ENCODE measurements at regions not wholly inside any gene's neighbourhood (a gene's known extent, or its start where the extent isn't known, plus 50 kb on each side); places are given as distances from the start of the nearest gene placed in this dataset.

DNA sequence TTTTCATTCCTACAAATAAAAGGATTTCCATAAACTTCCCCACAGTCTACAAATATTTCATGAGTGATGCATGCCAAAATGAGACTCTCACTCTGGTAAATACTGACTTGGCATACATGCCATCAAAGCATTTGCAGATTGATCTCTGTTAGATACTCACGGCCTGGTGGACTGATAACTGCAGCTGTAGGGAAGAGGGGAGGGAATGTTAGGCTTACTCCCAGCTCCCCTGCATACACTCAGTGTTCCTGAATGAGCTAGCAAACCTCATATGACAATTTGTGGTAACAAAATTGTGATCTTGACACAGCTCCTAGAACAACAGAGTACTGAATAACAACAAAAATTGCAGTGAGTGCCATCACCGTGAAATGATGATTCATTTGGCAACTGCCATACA lies 435.3 kb downstream of the NR2F1-AS1 start:
- DNase-seq (ENCODE audit: extremely low read depth in 1 of 11, low read depth in 9 of 11, low spot score in 4 of 11) = no peak

DNA sequence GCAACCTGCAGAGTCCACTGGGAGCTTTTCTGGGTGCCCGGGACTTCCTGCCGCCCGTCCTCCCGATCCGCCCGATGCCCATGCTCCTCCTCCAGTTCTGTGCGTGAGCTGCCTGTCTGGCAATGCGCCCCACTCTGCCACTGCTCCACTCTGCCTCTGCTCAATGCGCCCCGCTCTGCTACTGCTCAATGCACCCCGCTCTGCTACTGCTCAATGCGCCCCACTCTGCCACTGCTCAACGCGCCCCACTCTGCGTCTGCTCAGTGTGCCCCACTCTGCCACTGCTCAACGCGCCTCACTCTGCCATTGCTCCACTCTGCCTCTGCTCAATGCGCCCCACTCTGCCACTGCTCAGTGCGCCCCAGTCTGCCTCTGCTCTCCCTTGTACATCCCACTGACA lies 436.0 kb downstream of the NR2F1-AS1 start:
- DNase-seq (ENCODE audit: extremely low read depth in 1 of 11, low read depth in 9 of 11, low spot score in 4 of 11) = no peak

DNA sequence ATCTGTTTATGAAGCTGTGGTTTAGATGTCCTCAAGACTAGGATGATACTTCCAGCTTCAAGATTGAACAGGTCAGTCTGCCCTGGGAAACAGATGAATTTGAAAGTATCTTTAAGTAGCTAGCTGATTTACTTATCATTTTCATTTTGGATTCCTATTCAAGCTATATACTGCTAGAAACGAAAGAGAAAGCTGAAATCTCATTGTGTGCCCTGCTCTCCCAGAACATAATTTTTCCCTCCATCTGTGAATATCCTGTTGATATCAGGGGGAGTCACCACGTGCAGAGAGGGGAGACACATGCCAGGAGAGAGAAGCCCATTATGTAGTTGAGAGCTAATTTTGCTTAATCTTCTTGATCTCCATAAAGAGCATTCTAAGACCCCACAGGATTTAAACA lies 439.1 kb downstream of the NR2F1-AS1 start:
- no peak for DNase-seq (ENCODE audit: extremely low read depth in 1 of 11, low read depth in 9 of 11, low spot score in 4 of 11)

DNA sequence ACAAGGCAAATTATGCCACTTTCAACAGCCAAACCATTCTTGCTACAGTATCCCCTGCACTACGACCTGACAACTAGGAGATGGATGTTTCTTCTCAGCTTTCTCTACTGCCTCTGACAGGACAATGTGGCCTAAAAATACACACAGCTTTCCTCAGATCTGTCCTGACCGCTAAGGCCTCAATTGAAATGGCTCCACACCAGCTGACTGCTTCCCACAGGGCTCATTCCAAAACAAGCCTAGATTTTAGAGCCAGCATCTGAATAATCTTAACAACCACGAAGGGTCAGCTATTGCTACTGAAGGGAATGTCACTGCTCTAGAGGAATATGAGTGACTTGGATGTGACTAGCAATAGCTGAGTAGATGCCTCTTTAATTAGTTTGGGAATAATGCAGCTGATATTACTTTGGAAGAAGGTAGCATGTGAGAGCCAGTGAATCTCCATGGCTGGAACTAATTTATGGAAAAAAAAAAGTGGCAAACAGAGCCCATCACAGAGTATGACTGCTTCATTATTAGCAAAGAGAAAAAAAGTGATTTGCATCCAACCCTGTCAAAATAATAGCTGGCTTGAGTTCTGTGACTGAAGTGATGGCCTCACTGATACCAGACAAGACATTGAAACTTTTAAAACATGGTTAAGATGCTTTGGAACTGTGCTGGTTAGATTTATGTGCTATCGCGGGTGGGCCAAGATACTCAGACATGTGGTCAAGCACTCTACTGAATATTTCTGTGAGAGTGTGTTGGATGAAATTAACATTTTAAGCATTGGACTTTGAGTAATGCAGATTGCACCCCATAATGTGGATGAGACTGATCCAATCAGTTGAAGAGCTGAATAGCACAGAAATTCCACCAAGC lies 450.2 kb downstream of the NR2F1-AS1 start:
- DNase-seq (ENCODE audit: extremely low read depth in 1 of 11, low read depth in 9 of 11, low spot score in 4 of 11) = no peak

DNA sequence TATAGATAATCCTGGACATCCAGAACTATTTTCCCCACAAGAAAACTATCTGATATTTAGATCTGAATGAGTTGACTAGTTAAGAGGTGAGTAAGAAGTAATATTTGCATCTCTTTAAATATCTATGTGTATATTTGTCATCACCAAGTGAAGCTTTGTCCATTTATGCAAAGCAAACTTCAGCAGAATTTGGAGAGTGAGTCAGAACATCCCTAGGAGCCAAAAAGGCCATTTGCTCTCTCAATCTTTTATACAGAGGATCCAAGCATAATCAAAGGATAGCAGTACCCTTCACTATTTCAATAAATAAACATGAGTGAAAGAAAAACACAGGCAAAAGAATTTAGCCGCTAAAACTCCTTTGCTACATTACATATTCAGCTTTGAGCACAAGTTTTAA lies 454.4 kb downstream of the NR2F1-AS1 start:
- no peak for DNase-seq (ENCODE audit: extremely low read depth in 1 of 11, low read depth in 9 of 11, low spot score in 4 of 11)

DNA sequence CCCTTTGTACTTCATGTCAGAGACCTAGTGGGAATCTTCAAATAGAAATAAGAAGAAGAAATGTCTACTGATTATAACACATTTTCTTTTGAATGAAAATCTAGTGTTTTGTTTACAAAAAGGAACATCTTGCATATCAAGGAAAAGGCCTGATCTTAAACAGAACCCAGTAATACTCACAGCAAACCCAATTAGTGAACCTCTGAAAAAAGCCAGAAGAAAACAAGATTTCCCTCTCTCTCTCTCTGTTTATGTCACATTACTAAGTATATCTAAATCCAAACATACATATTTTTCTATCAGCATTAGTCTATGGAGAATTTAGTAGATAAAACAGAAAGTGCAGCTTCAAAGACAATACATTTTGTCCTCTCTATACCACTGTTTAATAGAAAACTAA lies 457.9 kb downstream of the NR2F1-AS1 start:
- no peak for DNase-seq (ENCODE audit: extremely low read depth in 1 of 11, low read depth in 9 of 11, low spot score in 4 of 11)

DNA sequence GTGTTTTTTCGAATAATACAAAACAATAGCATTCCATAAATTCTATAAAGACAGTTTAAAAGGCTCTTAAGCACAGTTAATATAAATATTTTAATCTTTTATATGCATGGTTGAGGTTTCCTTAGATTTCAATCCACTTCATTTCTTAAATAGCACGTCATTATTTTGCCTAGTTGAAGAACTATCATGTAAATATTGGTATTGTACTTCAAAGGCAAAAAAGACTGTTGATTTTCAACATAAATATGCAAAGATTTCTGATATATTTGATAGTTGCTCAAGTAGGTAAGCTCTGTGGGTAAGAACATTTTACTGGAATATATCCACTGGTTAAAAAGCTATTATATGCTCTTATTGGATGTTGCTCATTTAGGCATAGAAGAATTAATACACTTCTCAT lies 458.6 kb downstream of the NR2F1-AS1 start:
- no peak for DNase-seq (ENCODE audit: extremely low read depth in 1 of 11, low read depth in 9 of 11, low spot score in 4 of 11)

DNA sequence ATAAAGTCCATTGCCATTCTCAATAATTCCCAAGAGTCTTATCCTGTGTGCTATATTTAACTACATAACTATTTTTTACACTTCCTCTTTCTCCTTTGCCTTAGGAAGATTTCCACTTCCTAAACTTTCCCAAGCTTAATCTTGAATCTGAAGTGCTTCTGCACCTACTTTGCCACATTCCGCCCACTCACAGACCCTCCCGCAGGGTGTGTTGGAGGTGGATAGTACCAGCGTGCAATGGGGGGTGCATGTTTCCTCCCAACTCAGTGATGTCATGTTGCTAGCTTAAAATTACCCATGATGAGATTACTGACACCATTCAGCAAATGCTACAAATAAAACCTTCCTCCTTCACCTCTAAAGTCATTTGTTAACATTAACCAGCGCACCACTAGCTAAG lies 460.2 kb downstream of the NR2F1-AS1 start:
- DNase-seq (ENCODE audit: extremely low read depth in 1 of 11, low read depth in 9 of 11, low spot score in 4 of 11) = no peak

DNA sequence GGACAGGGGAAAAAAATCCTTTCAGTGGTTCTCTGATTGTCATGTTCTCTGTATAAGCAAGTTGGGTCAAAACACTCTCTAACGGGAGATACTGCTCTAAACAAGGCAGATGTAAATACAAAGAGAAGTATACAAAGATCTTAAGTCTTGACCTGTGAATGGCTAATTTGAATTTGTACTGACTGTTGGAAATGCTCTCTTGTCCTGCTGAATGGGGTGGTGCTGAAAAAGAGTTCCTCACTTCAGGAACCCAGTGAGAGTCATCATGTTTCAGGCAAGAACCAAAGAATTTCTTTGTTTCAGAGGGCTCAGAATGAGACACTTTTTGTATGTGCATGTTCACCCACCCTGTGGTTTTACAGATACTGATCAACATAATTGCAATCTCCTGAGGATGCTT lies 461.0 kb downstream of the NR2F1-AS1 start:
- no peak for DNase-seq (ENCODE audit: extremely low read depth in 1 of 11, low read depth in 9 of 11, low spot score in 4 of 11)

DNA sequence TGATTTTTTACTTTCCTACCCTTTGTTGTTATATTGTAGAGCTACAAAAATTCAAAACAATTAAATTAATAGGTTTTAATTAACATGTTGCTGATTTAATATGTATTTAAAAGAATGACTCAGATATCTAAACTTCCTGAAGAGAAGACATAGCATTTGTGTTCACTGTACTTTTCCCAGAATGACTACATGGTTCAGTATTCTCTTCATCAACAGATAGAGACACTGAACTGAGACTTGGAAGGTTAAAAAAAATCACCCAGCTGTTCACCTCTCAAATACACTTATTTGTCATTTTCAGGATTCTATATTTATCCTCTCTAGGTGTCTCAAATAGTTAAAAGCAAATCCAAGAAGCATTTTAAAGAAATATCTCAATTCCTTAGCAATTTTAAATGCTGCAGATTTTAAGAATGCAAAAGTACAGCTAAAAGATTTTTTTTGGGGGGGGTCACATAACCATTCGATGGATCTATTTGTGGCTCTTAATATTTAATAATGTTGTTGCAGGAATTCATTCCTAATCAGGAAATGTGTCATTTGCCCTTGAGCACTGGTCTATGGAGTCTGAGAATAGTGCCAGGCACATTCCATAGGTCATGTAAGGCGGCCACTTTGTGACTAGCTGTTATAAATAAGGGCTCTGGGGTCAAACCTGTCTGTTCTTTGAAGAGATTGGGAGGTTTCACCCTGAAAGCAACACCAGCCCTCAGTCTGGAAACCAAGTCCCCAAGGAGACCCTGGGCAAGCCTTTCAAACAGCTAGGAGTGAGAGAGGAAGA lies 463.1 kb downstream of the NR2F1-AS1 start:
- no peak for DNase-seq (ENCODE audit: extremely low read depth in 1 of 11, low read depth in 9 of 11, low spot score in 4 of 11)

DNA sequence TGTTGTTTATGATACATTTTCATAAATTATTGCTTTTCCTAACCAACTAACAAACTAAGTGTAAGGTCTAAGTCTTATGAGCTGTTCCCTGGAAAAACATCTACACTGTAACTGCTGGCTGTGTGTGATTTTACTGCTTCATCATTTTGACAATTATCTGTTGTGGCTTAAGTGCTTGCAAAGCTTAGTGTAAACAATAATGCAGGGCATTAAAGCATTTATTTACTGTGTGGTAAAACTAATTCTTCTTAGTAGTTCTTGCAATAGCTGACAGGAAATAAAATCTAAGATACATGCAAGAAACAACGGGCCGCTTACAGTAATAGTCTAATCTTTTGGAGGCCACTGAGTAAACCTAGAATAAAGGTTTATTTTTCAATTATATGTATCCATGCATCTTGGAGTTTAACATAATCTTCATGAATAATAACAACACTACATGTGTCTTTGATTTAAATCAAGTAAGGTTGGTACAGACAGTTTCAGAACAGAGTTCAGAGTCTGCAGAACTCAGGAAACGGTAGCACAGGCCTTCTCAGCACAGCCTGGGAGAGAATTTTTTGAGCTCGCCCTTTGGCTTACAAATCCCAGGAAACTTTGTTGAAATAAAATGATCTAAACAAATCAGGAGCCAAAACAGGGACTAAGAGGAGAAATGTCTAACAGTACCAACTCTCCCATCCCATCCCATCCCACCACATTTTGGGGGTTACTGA lies 473.1 kb downstream of the NR2F1-AS1 start:
- no peak for DNase-seq (ENCODE audit: extremely low read depth in 1 of 11, low read depth in 9 of 11, low spot score in 4 of 11)

DNA sequence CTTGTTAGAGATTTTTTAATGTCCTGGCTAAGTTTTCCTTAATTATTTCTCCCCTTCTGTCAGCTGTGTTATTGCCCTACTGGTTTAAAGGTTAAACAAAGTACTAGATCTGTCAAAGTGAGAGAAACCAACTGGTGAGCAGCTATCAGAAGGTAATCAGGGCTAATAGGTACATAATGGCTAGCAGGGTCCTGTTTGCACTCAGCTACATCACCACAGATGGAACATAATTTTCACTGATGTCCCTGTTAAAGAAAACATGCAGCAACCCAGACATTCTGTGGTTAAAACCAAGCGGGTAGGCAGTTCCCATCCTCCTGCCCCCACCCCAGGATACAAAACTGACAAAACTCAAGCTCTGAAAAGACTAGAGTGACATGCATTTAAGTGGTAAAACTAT lies 473.9 kb downstream of the NR2F1-AS1 start:
- DNase-seq (ENCODE audit: extremely low read depth in 1 of 11, low read depth in 9 of 11, low spot score in 4 of 11) = no peak

DNA sequence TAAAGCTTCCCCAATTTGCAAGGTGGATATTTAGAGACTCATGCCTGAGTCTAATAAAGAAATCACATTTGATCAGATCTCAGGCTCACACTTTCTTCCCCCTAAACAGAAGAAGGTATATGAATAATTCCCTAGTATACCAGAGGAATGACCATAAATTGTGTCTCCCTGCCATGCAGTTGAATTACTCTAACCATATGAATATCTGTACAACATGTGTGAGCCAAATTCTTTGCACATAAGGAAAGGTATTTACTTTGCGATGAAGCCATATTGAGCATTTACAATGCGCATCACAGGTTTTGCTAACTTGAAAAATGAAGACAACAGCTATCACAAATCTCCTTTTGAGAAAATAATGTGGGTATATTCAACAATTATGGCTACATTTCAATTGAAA lies 479.4 kb downstream of the NR2F1-AS1 start:
- DNase-seq (ENCODE audit: extremely low read depth in 1 of 11, low read depth in 9 of 11, low spot score in 4 of 11) = no peak

DNA sequence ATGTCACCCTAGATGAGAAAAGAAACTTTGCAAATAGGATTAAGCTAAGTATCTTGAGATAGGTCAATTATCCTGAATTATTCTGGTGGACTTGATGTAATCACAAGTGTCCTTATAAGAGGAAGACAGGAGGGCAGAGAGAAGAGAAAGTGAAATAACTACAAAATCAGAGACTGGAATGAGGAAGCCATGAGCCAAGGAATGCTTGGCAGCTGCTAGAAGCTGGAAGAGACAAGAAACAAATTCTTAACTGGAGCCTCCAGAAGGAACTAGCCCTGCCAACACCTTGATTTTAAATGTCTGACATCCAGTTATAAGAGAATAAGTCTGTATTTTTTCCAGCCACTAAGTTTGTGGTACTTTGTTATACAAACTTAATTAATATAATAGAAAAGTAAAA lies 480.0 kb downstream of the NR2F1-AS1 start:
- no peak for DNase-seq (ENCODE audit: extremely low read depth in 1 of 11, low read depth in 9 of 11, low spot score in 4 of 11)

DNA sequence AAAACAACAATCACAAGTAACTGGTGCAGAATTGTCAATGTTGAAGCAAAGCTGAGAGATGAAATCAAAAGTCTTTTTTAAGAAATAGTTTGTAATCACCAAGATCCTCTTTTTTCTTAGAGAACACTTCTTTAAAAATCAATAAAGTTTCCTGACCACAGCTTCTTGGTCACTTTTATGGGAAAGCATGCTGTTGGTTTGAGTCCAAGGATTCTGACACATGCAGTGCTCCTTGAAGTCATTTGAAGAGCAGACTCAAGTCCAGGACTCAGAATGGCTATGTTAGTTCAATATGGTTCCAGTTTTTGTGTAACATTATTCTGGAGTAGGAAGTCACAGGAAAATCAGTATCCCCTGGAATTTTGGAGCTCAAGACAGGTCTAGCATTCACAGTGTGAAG lies 480.6 kb downstream of the NR2F1-AS1 start:
- DNase-seq (ENCODE audit: extremely low read depth in 1 of 11, low read depth in 9 of 11, low spot score in 4 of 11) = no peak

DNA sequence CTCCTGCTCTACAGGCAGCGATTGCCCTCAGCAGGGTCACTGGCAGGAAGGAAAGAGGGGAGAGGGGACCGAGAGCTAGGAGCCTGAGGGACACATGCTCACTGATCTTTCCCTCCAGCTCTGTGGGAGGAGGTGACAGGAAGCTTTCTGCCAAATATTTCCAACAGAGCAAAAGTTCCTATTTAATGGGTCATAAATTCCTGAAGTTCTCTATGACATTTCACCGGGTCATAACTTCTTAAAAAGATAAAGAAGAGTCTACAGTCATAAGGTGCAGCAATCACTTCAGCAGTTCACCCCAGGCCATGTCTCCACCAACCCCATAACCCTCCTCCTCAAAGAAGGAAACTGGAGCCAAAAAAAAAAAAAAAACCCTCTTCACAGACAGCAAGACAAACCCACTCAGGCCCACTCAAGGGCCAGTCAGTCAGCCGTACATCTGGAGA lies 481.1 kb downstream of the NR2F1-AS1 start:
- peak in 1 of 11 donors; percentile 33 for DNase-seq (ENCODE audit: extremely low read depth in 1 of 11, low read depth in 9 of 11, low spot score in 4 of 11)

DNA sequence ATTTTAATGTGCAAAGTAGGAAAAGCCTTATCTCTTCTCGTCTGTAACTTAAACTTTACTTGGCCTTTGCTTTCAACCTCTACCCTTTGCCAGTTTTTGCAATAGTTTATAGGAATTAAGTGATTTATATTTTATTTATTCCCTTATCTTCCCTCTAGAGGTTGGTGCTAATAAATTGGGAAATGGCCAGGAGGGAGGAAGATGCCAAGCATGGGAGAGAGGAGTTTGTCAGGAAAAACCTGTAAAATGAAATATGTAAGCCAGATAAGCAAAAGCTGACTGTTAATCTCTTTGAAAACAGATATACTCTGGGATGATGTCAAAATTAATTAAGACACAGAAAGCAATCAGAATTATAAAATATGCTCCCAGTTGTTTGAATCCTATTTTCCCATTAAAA lies 484.5 kb downstream of the NR2F1-AS1 start:
- DNase-seq (ENCODE audit: extremely low read depth in 1 of 11, low read depth in 9 of 11, low spot score in 4 of 11) = no peak

DNA sequence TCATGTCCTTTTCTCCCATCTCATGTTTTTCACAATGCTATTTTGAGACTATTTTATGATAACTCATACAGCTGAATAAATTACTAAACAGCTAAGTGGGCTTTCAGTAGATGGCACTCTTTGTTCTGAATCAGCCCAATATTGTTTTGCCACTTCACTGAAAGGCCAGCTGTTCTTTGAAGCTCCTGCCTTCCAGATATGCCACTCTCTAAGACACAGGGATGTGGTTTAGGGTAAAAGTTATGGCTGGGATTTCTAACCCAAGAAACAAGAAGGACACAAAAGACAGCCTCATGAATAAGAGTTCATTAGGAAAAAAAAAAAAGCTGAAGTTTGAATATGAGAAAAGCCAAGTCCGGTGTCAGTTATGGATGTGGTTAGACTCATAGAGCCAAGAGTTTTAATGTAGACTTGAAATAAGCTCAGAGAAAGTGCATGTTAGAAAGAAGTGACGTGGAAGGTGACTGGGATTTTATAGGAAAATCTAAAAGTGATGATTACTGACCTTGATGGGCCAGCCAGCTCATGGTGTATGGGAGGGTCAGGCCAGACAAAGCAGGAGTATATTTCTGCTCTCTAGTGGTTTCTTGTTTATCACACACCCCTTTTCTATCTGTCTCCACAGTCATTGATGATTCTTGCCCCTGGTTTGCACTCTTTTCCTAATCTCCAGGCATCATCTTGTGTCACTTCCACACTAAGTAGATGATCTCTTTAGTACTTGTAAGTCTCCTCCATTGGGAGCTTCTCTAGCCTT lies 488.5 kb downstream of the NR2F1-AS1 start:
- no peak for DNase-seq (ENCODE audit: extremely low read depth in 1 of 11, low read depth in 9 of 11, low spot score in 4 of 11)

DNA sequence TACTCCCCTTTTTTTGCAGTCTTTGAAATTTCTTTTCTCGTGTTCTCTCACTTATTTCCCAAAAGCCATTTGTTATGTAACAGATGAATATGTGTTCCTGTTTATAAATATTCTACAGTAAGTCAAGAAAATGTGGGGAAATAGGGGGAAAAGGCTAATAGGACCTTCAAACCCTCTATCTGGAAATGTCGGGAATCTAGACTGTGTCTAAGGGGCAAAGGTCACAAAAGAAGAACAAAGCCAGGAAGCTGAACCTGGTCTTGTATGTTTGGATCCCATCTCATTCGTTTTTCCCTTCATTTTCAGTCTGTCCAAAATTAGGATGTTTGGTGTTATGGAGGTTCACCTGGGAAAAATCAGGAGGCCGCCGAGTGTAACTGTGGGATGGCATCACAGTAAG lies 490.3 kb downstream of the NR2F1-AS1 start:
- DNase-seq (ENCODE audit: extremely low read depth in 1 of 11, low read depth in 9 of 11, low spot score in 4 of 11) = no peak

All from renal cortex interstitium (tissue), 11 donors.